ENCODE measurements at regions not wholly inside any gene's neighbourhood (a gene's known extent, or its start where the extent isn't known, plus 50 kb on each side); places are given as distances from the start of the nearest gene placed in this dataset.

GRCh38 chr18:65568866-65569265 lies 181.9 kb upstream of the CDH7 start:
- no peak for FAIRE-seq
- H3K27ac ChIP-seq (ENCODE audit: control insufficient read depth, insufficient read depth, low read length), result no peak overlapping the region
- TF ChIP-seq EZH2 (IDR thresholded peaks at IDR 0.05; ENCODE audit: low read length), result no peak
- TF ChIP-seq, protein P1, sequence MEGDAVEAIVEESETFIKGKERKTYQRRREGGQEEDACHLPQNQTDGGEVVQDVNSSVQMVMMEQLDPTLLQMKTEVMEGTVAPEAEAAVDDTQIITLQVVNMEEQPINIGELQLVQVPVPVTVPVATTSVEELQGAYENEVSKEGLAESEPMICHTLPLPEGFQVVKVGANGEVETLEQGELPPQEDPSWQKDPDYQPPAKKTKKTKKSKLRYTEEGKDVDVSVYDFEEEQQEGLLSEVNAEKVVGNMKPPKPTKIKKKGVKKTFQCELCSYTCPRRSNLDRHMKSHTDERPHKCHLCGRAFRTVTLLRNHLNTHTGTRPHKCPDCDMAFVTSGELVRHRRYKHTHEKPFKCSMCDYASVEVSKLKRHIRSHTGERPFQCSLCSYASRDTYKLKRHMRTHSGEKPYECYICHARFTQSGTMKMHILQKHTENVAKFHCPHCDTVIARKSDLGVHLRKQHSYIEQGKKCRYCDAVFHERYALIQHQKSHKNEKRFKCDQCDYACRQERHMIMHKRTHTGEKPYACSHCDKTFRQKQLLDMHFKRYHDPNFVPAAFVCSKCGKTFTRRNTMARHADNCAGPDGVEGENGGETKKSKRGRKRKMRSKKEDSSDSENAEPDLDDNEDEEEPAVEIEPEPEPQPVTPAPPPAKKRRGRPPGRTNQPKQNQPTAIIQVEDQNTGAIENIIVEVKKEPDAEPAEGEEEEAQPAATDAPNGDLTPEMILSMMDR (optimal IDR thresholded peaks at IDR 0.05 in 1 of 3, IDR thresholded peaks at IDR 0.05 in 1 of 3, conservative IDR thresholded peaks at IDR 0.05 in 1 of 3; ENCODE audit: extremely low read depth in 1 of 3, insufficient read depth in 2 of 3, low read length in 3 of 3), result no peak
- no peaks in the 10 kb centered on the region for H3K36me3 ChIP-seq (ENCODE audit: control insufficient read depth in 2 of 2, extremely low read depth in 1 of 2, insufficient read depth in 2 of 2, low read length in 2 of 2)
- no peaks in the 10 kb centered on the region for H3K79me2 ChIP-seq (ENCODE audit: control insufficient read depth, insufficient read depth, low read length)
- H3K27me3 ChIP-seq (ENCODE audit: control insufficient read depth, extremely low read depth, insufficient read depth, low read length), result no peaks in the 10 kb centered on the region
- no peaks in the 10 kb centered on the region for H3K4me1 ChIP-seq (ENCODE audit: control insufficient read depth, extremely low read depth, insufficient read depth, low read length)
- H3K9me1 ChIP-seq (ENCODE audit: control insufficient read depth, extremely low read depth, insufficient read depth, low read length), result no peaks in the 10 kb centered on the region
- H3K9me3 ChIP-seq (ENCODE audit: control insufficient read depth, low read depth, low read length), result peaks cover 2% of the 10 kb centered on the region
- no peak overlapping the region for H3K9ac ChIP-seq (ENCODE audit: control insufficient read depth, extremely low read depth, insufficient read depth, low read length)
- H3K4me3 ChIP-seq (ENCODE audit: control insufficient read depth in 2 of 3, extremely low read depth in 1 of 3, insufficient read depth in 2 of 3, low read depth in 1 of 3, low read length in 3 of 3), result no peak overlapping the region
- H2AFZ ChIP-seq (ENCODE audit: control insufficient read depth, low read length), result no peak overlapping the region
- H3K4me2 ChIP-seq (ENCODE audit: control insufficient read depth, extremely low read depth, insufficient read depth, low read depth, low read length), result no peak overlapping the region
- no peak for DNase-seq (ENCODE audit: low read depth, low spot score)
- dilution Hi-C loops (cut with MboI; ENCODE audit: extremely low pct_ligation_motif_present, low sequenced_read_pairs), result no loop called here
- no peaks in the 10 kb centered on the region for H4K20me1 ChIP-seq (ENCODE audit: control insufficient read depth, extremely low read depth, insufficient read depth, low read length)

DNA sequence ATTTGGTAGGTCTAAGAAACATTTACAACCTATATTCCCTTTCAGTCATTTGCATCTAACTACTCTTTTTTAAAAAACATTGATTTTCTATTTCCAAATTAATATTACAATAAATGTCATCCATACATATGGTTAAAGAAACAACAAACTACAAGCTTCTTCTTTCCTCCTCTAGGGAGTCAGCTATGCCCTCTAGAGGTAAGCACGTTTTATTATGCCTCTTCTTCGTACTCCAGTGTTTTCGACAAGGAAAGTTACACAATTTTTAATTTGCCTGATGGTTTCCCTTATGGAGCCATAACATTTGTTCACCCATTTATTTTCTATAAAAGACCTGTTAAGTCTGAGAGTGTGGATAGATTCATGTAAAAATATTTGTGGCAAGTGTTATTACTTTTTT lies 183.4 kb upstream of the CDH7 start:
- Histone ChIP-seq H3K27ac (ENCODE audit: control insufficient read depth, insufficient read depth, low read length) (no peak overlapping the region), H3K27me3 (ENCODE audit: control insufficient read depth, extremely low read depth, insufficient read depth, low read length) (no peaks in the 10 kb centered on the region), H3K4me3 (ENCODE audit: control insufficient read depth in 2 of 3, extremely low read depth in 1 of 3, insufficient read depth in 2 of 3, low read depth in 1 of 3, low read length in 3 of 3) (no peak overlapping the region), H4K20me1 (ENCODE audit: control insufficient read depth, extremely low read depth, insufficient read depth, low read length) (no peaks in the 10 kb centered on the region), H3K4me1 (ENCODE audit: control insufficient read depth, extremely low read depth, insufficient read depth, low read length) (no peaks in the 10 kb centered on the region), H3K9ac (ENCODE audit: control insufficient read depth, extremely low read depth, insufficient read depth, low read length) (no peak overlapping the region), H3K9me1 (ENCODE audit: control insufficient read depth, extremely low read depth, insufficient read depth, low read length) (no peaks in the 10 kb centered on the region), H2AFZ (ENCODE audit: control insufficient read depth, low read length) (no peak overlapping the region), H3K36me3 (ENCODE audit: control insufficient read depth in 2 of 2, extremely low read depth in 1 of 2, insufficient read depth in 2 of 2, low read length in 2 of 2) (no peaks in the 10 kb centered on the region), H3K79me2 (ENCODE audit: control insufficient read depth, insufficient read depth, low read length) (no peaks in the 10 kb centered on the region), H3K9me3 (ENCODE audit: control insufficient read depth, low read depth, low read length) (peaks cover 2% of the 10 kb centered on the region), H3K4me2 (ENCODE audit: control insufficient read depth, extremely low read depth, insufficient read depth, low read depth, low read length) (no peak overlapping the region)
- dilution Hi-C loops (cut with MboI; ENCODE audit: extremely low pct_ligation_motif_present, low sequenced_read_pairs), result no loop called here
- TF ChIP-seq, protein P1 (optimal IDR thresholded peaks at IDR 0.05 in 1 of 3, IDR thresholded peaks at IDR 0.05 in 1 of 3, conservative IDR thresholded peaks at IDR 0.05 in 1 of 3; ENCODE audit: extremely low read depth in 1 of 3, insufficient read depth in 2 of 3, low read length in 3 of 3), result peak in 1 of 3 experiments; percentile 11
- TF ChIP-seq EZH2 (IDR thresholded peaks at IDR 0.05; ENCODE audit: low read length), result no peak
- FAIRE-seq (no peak), DNase-seq (ENCODE audit: low read depth, low spot score) (no peak)

All from keratinocyte (primary cell).